Lung microvascular endothelial cell (primary cell): ENCODE measurements at regions not wholly inside any gene's neighbourhood (a gene's known extent, or its start where the extent isn't known, plus 50 kb on each side); places are given as distances from the start of the nearest gene placed in this dataset.

Experiments used
- DNase-seq, 2 donors: peaks; one replicate each; pipeline versions ENCODE4 v3.0.0 to v3.0.0-alpha.2; 2010; ENCODE audit warnings: low read depth in 2 of 2

DNA sequence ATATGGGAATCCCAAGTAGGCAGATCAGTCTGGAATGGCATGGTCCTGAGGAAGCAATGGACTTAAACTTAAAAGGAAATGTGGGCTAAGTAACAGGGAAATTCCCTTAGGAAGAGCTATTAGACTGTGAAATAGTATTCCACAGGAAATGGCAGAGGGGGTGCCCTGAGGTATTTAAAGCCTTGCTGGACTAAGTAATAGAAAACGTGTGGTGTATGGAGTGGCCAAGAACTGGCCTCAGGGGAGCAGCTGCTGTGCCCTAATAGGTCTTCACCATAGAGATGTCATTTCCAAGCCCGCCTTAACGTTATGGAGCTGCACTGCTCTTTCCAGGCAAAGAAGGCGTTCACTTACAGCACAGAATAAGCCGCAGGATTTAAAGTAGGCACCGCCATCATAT is 365.2 kb upstream of the ZMIZ1 start:
- peak in 1 of 2 donors; percentile 30 for DNase-seq

GRCh38 chr10:78706256-78706655 is 362.5 kb upstream of the ZMIZ1 start:
- peak in 1 of 2 donors; percentile 12 for DNase-seq

DNA sequence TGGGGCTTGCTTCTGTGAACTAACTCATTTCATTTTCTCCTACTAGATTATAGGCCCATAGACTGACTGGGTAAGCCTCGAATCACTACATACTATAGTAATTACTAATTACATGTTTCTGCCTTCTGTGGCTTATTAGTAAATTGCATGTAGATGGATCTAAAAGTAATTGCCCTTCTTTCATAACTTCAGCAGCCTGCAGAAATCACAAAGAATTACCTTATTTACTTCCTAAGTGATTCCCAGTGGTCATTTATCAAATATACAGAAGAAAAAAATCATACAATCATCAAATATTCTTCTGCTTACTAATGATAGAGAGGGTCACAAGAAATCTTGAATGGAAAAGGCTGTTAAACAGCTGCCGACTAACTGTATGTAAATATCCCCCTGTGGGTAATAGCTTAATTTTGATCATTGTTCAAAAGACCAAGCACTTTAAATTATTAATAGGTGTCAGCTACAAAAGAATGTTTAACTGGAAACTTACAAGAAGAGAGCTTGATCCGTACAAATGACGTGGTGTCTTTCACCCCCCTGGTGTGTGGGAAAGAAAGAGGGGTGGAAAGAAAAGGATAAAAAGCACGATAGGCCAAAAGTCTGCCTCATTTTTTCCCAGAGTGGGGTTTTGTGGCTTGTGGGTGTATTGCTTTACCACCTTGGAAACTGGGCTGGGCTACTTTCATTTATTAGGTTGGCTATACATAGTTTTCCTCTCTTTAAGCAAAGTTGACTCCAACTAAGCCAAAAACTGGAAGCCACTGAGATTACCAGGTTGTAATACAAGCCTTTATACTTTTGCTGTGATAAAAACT is 361.8 kb upstream of the ZMIZ1 start:
- no peak for DNase-seq

DNA sequence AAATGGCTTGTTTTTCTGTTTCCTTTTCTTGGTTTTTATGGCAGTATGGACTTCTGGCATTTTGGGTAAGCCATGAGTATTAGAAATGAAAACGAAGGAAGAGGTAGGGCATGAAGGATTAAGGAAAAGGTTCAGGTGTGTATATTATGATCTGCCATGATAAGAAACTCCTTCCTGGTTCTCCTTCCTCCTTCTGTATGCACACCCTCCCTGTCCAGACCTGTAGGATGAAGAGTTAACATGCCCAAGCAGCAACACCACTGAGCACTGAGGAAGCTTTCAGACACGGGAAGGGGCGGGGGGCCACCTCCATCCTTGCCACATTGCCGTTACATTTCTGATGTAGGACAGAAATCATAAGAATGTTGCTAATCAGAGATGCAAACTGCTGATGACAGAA is 361.0 kb upstream of the ZMIZ1 start:
- DNase-seq: no peak

DNA sequence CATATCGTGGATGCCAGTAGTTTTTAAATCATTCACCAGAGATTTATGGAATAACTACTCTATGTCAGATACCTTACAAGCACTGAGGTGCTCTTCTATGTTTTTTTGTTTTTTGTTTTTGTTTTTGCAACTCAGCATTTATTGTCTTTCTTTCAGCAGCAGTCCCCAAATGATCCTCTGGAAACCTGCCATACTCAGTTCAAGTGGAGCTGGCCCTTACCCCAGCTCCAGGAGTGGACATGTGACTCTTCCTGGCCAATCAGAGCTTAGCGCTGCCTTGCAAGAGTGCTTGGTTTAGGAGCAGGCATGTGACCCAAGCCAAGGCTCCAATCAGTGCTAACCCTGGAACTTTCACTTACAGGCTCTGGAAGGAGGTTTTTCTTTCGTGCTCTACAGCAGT is 356.6 kb upstream of the ZMIZ1 start:
- no peak for DNase-seq

DNA sequence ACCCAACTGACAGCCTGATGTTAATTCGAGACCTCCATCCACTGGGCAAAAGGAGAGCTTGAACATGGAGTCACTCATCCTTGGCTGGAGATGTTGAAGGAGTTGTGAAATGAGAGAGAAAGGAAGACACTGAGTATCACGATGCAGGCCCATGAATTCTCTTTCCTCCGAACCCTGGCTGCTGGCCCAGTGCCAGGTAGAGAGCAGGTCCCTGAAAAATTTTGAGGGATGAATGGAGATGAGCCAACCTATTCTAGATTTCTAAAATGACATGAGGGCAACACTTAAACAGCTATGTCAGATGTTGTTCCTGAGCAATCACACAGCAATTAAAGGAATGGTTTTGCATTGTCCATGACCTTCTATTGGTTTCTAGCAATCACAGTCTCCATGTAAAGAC is 355.1 kb upstream of the ZMIZ1 start:
- no peak for DNase-seq

DNA sequence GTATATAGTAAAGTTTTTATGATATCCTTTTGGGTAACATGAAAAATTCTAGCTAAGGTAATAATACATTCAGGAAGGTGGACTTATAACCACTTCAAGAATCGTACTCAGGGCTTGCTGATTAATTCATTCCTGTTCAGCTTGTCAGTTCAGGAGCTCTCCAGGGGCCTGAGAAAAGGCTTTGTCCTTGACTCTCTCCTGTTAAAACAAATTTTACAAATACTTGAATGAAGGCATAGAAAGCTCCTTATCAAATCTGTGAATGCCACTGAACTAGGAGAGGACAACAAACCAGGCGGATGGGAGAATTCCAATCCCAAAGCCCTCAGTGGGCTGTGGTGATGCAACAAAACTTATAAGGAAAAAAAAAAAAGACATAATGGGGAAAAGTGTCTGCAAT is 354.5 kb upstream of the ZMIZ1 start:
- no peak for DNase-seq

- DNase-seq: no peak
Measured at GRCh38 chr10:78715435-78715834, 353.3 kb upstream of the ZMIZ1 start.

- DNase-seq: no peak
Measured at GRCh38 chr10:78716043-78716660, 352.6 kb upstream of the ZMIZ1 start.

- DNase-seq: no peak
Measured at GRCh38 chr10:78717200-78717599, 351.6 kb upstream of the ZMIZ1 start.

- DNase-seq: no peak
Measured at GRCh38 chr10:78718032-78718572, 350.7 kb upstream of the ZMIZ1 start.

DNA sequence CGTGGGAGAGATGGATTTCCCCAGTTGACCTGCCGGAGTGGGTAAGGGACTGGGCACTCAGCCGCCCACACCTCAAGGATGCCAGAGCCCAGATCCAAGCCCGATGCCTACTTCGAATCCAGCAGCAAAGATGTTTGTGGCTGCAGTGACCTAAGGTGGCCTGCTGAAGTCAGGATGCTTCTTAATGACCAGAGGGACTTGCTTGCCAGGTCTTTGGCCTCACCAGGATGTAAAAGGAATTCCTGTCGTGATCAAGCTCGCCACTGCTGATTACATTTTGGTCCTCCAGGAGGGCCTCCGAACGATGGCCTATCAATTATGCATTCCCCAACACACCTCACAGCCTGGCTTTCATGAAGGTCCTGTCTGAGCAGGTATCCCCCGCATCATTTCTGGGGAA is 349.5 kb upstream of the ZMIZ1 start:
- DNase-seq: no peak

GRCh38 chr10:78720091-78720490 is 348.7 kb upstream of the ZMIZ1 start:
- DNase-seq: no peak

DNA sequence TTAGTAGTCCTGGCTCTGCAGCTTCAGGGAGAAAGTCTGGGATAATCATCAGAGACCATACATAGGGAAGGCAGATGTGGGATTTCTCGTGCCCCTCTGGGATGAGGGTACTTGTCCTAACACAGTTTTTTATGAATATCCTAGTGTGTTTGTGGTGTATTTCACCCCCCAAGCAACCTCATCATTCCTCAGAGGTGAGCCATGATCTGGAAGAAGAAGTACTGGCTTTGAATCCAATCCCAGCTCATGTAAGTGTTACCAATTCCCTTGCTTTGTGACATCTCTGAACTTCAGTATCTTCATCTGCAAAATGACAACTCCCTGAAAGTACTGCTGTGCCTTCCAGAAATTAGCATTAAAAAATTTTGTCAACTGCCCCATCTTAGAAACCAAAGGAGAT is 347.5 kb upstream of the ZMIZ1 start:
- no peak for DNase-seq

DNA sequence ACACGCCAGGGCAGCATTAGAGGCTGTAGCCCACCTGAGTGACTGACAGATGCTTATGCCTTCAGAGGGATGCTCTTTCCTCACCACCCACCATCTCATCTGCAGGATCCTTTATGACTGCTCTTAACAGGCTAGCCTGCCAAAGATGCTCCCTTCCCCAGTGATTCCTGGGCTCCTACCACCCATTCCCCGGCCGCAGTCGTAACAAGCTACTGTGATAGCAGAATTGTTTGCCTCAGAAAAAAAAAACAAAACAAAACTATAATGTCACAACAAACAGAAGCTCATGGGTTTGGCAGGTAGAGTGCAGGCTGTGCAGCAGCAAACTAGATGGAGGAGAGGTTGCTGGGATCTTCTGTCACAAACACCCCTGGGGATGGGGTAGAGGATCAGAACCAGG is 343.9 kb upstream of the ZMIZ1 start:
- no peak for DNase-seq

DNA sequence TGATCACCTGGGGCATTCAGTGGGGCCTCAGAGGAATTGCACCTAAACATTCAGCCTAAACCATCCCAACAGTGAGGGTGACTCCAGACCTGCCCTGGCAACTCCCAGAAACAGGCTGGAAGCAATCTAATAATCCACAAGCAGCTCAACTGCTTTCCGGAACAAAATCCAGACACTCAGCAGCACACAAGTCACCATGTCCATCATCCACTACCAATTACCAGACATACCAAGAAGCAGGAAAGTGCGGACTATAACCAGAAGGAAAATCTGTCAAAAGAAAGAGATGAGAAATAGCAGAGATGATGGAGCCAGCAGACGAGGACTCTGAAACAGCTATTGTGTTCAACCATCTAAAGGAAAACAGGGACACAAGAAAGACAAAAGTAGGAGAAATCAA is 342.6 kb upstream of the ZMIZ1 start:
- DNase-seq: no peak

DNA sequence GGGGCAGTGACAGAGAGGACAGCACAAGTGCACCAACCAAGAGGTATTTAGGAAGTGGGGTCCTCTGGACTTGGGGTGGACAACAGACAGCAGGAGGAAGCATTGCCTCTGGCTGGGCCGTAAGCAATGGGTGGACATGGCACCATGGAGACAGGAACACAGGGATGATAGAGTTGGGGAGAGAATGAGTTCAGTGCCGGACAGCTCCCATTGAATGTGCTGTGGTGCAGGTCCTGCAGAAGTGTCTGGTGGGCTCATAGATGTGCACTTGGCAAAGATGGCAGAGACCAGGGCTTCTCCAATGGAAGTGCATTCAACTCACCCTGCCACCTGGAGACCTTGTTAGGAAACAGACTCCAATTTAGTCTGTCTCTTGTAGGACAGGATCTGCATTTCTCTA is 341.5 kb upstream of the ZMIZ1 start:
- DNase-seq: no peak

DNA sequence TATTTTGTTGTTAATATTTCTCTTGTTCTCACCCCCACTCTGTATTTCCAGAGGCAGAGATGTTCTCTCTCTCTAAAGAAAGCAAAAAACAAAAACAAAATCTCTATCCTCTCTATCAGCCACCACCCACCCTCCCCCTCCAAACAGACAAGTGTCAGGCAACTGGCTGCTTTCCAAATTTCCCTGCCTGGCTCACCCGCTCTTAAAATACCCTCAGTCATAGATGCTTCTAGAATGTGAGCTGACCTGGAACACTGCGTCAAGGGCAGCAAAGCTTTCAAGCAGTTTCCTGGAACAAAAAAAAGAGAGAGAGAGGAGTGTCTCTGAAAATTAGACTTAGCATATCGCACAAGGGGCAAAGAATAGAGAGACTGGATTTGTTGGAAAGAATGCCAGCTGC is 341.0 kb upstream of the ZMIZ1 start:
- DNase-seq: peak in 1 of 2 donors; percentile 9

- DNase-seq: no peak
Measured at GRCh38 chr10:78728176-78728575, 340.6 kb upstream of the ZMIZ1 start.

DNA sequence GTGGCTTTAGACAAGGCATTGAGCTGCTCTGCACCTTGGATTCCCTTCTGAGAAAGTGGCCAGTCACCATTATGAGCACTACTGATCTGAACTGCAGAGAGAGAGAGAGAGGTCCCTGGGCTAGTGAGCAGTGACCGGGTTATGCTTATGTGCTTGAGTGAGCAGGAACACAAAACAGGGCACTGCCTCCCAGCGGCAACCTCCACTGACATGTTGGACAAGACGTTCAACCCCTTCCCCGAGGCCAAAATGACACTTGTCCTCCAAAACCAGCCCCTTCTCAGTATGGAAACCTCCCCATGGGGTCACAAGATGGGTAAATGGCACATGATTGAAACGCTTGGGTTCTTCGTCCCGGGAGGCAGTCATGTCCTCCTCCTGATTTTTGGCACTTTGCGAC is 339.4 kb upstream of the ZMIZ1 start:
- no peak for DNase-seq

DNA sequence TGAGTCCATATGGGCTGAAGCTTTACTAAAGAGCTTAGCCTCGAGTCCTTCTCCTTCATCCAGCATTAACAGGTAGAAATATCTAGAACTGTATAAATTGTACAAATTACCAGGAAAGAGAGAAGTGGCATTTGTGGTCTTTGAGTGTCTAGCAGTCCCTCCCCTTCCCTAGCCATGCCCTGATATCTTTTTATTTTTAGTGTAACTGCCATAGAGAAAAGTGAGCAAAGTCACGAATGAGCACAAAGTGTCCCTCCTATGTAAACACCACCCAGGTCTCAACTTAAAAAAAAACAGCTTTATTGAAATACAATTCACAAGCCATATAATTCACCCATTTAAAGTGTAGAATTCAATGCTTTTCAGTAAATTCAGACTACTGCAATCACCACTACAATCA is 339.0 kb upstream of the ZMIZ1 start:
- DNase-seq: no peak

DNA sequence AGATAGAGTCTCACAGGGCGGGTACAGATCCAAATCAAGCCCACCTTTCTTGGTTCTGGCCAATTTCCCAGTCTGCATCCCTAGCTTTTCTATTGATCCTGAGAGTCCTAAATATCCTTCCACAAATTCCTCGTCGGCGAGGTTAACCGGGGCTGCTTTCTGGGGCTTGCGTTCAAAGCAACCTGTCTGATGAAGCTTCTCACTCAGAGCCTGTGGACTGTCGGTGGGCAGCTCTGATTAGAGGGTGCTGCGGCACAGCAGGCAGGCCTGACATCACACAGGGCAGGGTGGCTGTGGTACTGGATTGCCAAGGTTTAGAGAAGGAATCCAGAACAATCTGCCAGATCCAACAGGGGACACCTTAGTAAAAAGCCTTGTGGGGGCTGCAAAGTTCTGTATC is 338.0 kb upstream of the ZMIZ1 start:
- DNase-seq: no peak

- DNase-seq: no peak
Measured at GRCh38 chr10:78731675-78732074, 337.1 kb upstream of the ZMIZ1 start.
